VCaP (cell line): ENCODE measurements at regions not wholly inside any gene's neighbourhood (a gene's known extent, or its start where the extent isn't known, plus 50 kb on each side); places are given as distances from the start of the nearest gene placed in this dataset.
A peak's percentile ranks its signal among the peaks of the same experiment; 100 is the strongest.

Experiments used
- H3K27ac ChIP-seq: fragments of 450-650 bp; 2 replicates; pipeline ENCODE4 v1.5.1; 2017
- CTCF ChIP-seq: fragments of 450-650 bp; conservative IDR thresholded peaks from 2 replicates; pipeline ENCODE4 v1.5.1; 2017; ENCODE audit warnings: mild to moderate bottlenecking, moderate library complexity

GRCh38 chr20:51900443-51900842 is 98.1 kb upstream of the SALL4 start:
- H3K27ac ChIP-seq: no peak overlapping the region
- no peak for TF ChIP-seq CTCF

- no peak for TF ChIP-seq CTCF
- no peak overlapping the region for H3K27ac ChIP-seq
Measured at GRCh38 chr20:51899674-51900073, 97.4 kb upstream of the SALL4 start.

GRCh38 chr20:51898788-51899187 is 96.5 kb upstream of the SALL4 start:
- H3K27ac ChIP-seq: no peak overlapping the region
- no peak for TF ChIP-seq CTCF

GRCh38 chr20:51894619-51895018 is 92.3 kb upstream of the SALL4 start:
- H3K27ac ChIP-seq: no peak overlapping the region
- TF ChIP-seq CTCF: no peak

GRCh38 chr20:51894201-51894600 is 91.9 kb upstream of the SALL4 start:
- TF ChIP-seq CTCF: no peak
- peak overlapping the region; percentile 17; the same call in 1 of the 2 replicates for H3K27ac ChIP-seq

GRCh38 chr20:51893723-51894122 is 91.4 kb upstream of the SALL4 start:
- no peak for TF ChIP-seq CTCF
- H3K27ac ChIP-seq: peak overlapping the region; percentile 17; the same call in 1 of the 2 replicates

- H3K27ac ChIP-seq: no peak overlapping the region
- no peak for TF ChIP-seq CTCF
Measured at GRCh38 chr20:51890003-51890402, 87.7 kb upstream of the SALL4 start.

GRCh38 chr20:51889466-51889865 is 87.1 kb upstream of the SALL4 start:
- H3K27ac ChIP-seq: no peak overlapping the region
- no peak for TF ChIP-seq CTCF
